MCF 10A (cell line): ENCODE measurements at regions not wholly inside any gene's neighbourhood (a gene's known extent, or its start where the extent isn't known, plus 50 kb on each side); places are given as distances from the start of the nearest gene placed in this dataset.

Source experiments
- BruUV-seq: library from RNA; stranded (reverse); fragments of 400-500 nt; replicated peaks from 2 replicates; lab custom pipeline; 2021; lab: Mats Ljungman, UMichigan
- CTCF ChIA-PET: fragments of 300-600 bp; sonication (Branson Sonifier 250); formaldehyde crosslinking; extraction: SDS; loops from one replicate; lab custom pipeline; 2021; ENCODE audit warnings: antibody characterized with exemption, inconsistent platforms; lab: Yijun Ruan, JAX
- POLR2A ChIA-PET: fragments of 300-600, 350-650 bp; sonication (Branson Sonifier 250); formaldehyde crosslinking; extraction: SDS; loops from one replicate; lab custom pipeline; 2020; ENCODE audit warnings: antibody characterized with exemption, inconsistent platforms; lab: Yijun Ruan, JAX
- DNase-seq: peaks from one replicate; pipeline ENCODE4 v3.0.0-alpha.2; 2018; ENCODE audit not compliant: unreplicated experiment
- H3K27ac Mint-ChIP-seq: one replicate; pipeline ENCODE4 v1.8.0; 2022; ENCODE audit warnings: mild to moderate bottlenecking, low read depth, mixed read lengths; ENCODE audit not compliant: unreplicated experiment
- H3K27me3 Mint-ChIP-seq: one replicate; pipeline ENCODE4 v1.8.0; 2022; ENCODE audit warnings: mixed read lengths; ENCODE audit not compliant: insufficient read depth, unreplicated experiment
- H3K36me3 Mint-ChIP-seq: one replicate; pipeline ENCODE4 v1.8.0; 2022; ENCODE audit warnings: mild to moderate bottlenecking, moderate library complexity, mixed read lengths; ENCODE audit not compliant: insufficient read depth, unreplicated experiment
- H3K4me1 Mint-ChIP-seq: one replicate; pipeline ENCODE4 v1.8.0; 2022; ENCODE audit warnings: mixed read lengths; ENCODE audit not compliant: insufficient read depth, unreplicated experiment
- H3K4me3 Mint-ChIP-seq: one replicate; pipeline ENCODE4 v1.8.0; 2022; ENCODE audit warnings: mild to moderate bottlenecking, moderate library complexity, mixed read lengths; ENCODE audit not compliant: unreplicated experiment
- H3K9me3 Mint-ChIP-seq: one replicate; pipeline ENCODE4 v1.8.0; 2022; ENCODE audit warnings: mixed read lengths; ENCODE audit not compliant: unreplicated experiment
- intact Hi-C: fragments of 100-400 bp; cut with micrococcal nuclease; formaldehyde crosslinking; loops from 2 replicates; pipeline ENCODE4 v1.14.1; 2022
- TF ChIP-seq, protein P1 (sequence below): fragments of 200-600 bp; IDR thresholded peaks from one replicate; pipeline ENCODE4 v1.8.0; 2022; ENCODE audit warnings: antibody characterized with exemption, mild to moderate bottlenecking; ENCODE audit not compliant: unreplicated experiment

DNA sequence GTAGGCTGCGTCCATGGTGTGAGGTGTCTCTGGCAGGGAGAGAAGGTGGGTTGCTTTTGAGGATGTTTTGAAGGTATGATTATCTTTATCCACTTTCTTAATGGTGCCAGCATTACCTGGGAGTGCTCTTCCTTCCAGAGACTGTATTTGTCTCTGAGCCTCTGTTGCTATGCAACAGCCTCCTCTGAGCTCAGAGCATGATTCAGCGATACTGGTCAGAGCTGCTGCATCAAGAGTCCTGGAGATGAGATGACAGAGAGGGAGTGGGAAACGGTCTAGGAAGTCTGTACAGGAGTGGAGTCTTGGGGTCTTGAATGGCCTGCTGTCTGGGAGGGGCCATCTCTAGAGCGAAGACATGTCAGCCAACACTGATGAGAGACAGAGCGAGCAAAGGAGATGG is 104.4 kb upstream of the RAB40AL start:
- POLR2A ChIA-PET: interaction anchor here (1.9 kb wide), 1 partner anchor 10 kb away, joined by 5 read pairs; no protein-coding TSS in a partner anchor
- Mint-ChIP-seq H3K4me1 (no peaks in the 10 kb centered on the region), H3K27ac (no peak overlapping the region), H3K4me3 (no peak overlapping the region), H3K36me3 (peaks cover 18% of the 10 kb centered on the region), H3K27me3 (peaks cover 36% of the 10 kb centered on the region), H3K9me3 (no peaks in the 10 kb centered on the region)
- intact Hi-C loops: no loop called here
- CTCF ChIA-PET: interaction anchor here (0.7 to 1.3 kb wide), 2 partner anchors 69 to 1343 kb away, joined by 3 read pairs; no protein-coding TSS in a partner anchor
- DNase-seq: peak; percentile 7
- BruUV-seq: no TSS peak
- TF ChIP-seq, protein P1, sequence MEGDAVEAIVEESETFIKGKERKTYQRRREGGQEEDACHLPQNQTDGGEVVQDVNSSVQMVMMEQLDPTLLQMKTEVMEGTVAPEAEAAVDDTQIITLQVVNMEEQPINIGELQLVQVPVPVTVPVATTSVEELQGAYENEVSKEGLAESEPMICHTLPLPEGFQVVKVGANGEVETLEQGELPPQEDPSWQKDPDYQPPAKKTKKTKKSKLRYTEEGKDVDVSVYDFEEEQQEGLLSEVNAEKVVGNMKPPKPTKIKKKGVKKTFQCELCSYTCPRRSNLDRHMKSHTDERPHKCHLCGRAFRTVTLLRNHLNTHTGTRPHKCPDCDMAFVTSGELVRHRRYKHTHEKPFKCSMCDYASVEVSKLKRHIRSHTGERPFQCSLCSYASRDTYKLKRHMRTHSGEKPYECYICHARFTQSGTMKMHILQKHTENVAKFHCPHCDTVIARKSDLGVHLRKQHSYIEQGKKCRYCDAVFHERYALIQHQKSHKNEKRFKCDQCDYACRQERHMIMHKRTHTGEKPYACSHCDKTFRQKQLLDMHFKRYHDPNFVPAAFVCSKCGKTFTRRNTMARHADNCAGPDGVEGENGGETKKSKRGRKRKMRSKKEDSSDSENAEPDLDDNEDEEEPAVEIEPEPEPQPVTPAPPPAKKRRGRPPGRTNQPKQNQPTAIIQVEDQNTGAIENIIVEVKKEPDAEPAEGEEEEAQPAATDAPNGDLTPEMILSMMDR: no peak

DNA sequence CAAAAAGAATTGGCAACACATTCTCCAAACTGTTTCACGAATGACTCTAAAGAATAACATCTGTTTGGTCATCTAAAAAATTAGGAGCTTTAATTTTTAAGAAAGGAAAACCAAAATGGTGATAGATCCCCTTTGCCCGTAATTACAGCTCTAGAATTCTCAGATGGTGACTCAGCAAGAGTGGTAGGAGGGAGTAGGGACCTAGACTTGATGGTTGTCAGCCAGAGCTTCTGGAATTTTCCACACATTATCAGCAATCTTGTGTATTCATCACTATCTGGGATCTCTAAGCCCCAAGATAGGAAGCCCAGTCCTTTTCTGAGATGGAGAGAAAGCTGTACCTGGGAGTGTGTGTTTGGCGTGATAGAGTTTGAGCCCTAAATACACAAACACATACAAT is 103.9 kb upstream of the RAB40AL start:
- Mint-ChIP-seq H3K4me1 (no peaks in the 10 kb centered on the region), H3K27ac (no peak overlapping the region), H3K27me3 (peaks cover 40% of the 10 kb centered on the region), H3K36me3 (peaks cover 18% of the 10 kb centered on the region), H3K9me3 (no peaks in the 10 kb centered on the region), H3K4me3 (no peak overlapping the region)
- no peak for DNase-seq
- intact Hi-C loops: no loop called here
- ChIA-PET CTCF (interaction anchor here (1.0 to 1.3 kb wide), 2 partner anchors 31 to 69 kb away, joined by 3 to 4 read pairs; no protein-coding TSS in a partner anchor), POLR2A (interaction anchor here (1.9 kb wide), 1 partner anchor 10 kb away, joined by 5 read pairs; no protein-coding TSS in a partner anchor)
- TF ChIP-seq, protein P1: no peak
- BruUV-seq: no TSS peak

DNA sequence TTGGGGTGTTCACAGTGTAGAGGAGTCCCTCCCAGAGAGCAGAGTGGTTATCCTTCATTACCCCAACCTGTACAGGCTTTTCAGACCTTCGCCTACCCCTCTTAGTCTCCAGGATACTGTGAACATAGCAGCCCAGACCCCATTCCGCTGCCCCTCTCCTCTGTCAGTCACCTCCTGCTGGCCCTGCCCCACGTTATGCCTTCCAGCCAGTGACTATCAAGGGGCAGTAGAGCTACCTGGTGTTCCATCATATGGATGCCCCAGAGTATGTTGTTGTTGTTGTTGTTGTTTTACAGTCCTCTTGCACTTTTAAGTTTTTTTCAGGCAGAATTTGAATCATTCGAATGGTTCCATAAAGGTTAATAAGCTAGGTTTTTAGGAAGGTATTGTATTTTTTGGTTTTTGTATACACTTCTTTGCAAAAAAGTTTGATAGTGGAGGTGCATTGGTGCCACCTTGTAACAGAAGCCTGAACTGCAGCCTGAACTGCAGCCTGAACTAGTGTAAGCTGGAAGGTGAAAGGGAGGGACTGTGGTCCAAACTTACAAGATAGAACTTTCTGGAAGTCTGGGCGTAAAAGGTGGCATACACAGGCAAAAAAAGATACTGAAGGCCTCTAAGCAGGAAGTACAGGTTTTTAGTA is 101.4 kb upstream of the RAB40AL start:
- no peak overlapping the region for H3K27ac Mint-ChIP-seq
- peak; percentile 32 for DNase-seq
- H3K4me1 Mint-ChIP-seq: no peaks in the 10 kb centered on the region
- CTCF ChIA-PET: interaction anchor here (0.7 to 1.7 kb wide), 11 partner anchors 8 to 766 kb away, joined by 3 to 11 read pairs (median 4); partner anchors contain the start of gene ARMCX5
- intact Hi-C loops: no loop called here
- peaks cover 43% of the 10 kb centered on the region for H3K27me3 Mint-ChIP-seq
- H3K4me3 Mint-ChIP-seq: no peak overlapping the region
- peaks cover 9% of the 10 kb centered on the region for H3K36me3 Mint-ChIP-seq
- BruUV-seq: no TSS peak
- TF ChIP-seq, protein P1: peak; percentile 50
- H3K9me3 Mint-ChIP-seq: no peaks in the 10 kb centered on the region
- POLR2A ChIA-PET: no interaction called here

DNA sequence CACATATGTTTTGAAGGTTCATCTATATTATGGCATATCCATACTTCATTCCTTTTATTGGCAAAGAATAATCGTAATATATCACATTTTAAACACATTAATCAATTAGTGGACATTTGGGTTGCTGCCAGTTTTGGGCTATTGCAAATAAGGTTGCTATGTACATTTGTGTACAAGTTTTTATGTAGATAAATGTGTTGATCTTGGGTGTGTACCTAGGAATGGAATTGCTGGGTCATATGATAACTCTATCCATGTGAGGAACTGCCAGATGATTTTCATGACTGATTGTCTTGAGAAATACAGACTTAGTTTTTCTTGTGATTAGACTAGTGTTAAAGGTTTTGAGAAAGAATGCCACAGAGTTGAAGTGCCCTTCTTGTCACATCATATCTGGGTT is 99.2 kb upstream of the RAB40AL start:
- Mint-ChIP-seq H3K27ac (no peak overlapping the region), H3K9me3 (no peaks in the 10 kb centered on the region), H3K27me3 (peaks cover 39% of the 10 kb centered on the region), H3K4me1 (no peaks in the 10 kb centered on the region), H3K36me3 (peaks cover 11% of the 10 kb centered on the region), H3K4me3 (no peak overlapping the region)
- DNase-seq: no peak
- TF ChIP-seq, protein P1: no peak
- intact Hi-C loops: no loop called here
- CTCF ChIA-PET: no interaction called here
- POLR2A ChIA-PET: no interaction called here
- BruUV-seq: no TSS peak
